ENCODE measurements at regions not wholly inside any gene's neighbourhood (a gene's known extent, or its start where the extent isn't known, plus 50 kb on each side); places are given as distances from the start of the nearest gene placed in this dataset.

GRCh38 chr6:73885393-73885792, 189.4 kb downstream of the CD109 start:
- no peak for TF ChIP-seq GATA3 (IDR thresholded peaks at IDR 0.05; ENCODE audit: low read depth, low read length)
- TF ChIP-seq GATA2 (IDR thresholded peaks at IDR 0.05; ENCODE audit: low read depth, low read length) = no peak

- TF ChIP-seq GATA3 (IDR thresholded peaks at IDR 0.05; ENCODE audit: low read depth, low read length) = no peak
- TF ChIP-seq GATA2 (IDR thresholded peaks at IDR 0.05; ENCODE audit: low read depth, low read length) = no peak
These were observed 188.5 kb downstream of the CD109 start for GRCh38 chr6:73884540-73884939.

- no peak for TF ChIP-seq GATA2 (IDR thresholded peaks at IDR 0.05; ENCODE audit: low read depth, low read length)
- TF ChIP-seq GATA3 (IDR thresholded peaks at IDR 0.05; ENCODE audit: low read depth, low read length) = no peak
These were observed 183.7 kb downstream of the CD109 start for GRCh38 chr6:73879501-73880293.

- TF ChIP-seq GATA2 (IDR thresholded peaks at IDR 0.05; ENCODE audit: low read depth, low read length) (no peak), GATA3 (IDR thresholded peaks at IDR 0.05; ENCODE audit: low read depth, low read length) (no peak)
These were observed 182.4 kb downstream of the CD109 start for GRCh38 chr6:73878403-73878802.

Measured in SH-SY5Y (cell line).